B cell (primary cell): ENCODE measurements at regions not wholly inside any gene's neighbourhood (a gene's known extent, or its start where the extent isn't known, plus 50 kb on each side); places are given as distances from the start of the nearest gene placed in this dataset.

ENCODE experiments used
- CTCF ChIP-seq: fragments of 200-600 bp; IDR thresholded peaks from one replicate; pipeline ENCODE4 v1.8.0; 2022; ENCODE audit warnings: antibody characterized with exemption, mild to moderate bottlenecking
- EZH2 ChIP-seq: IDR thresholded peaks from 2 replicates; pipeline ENCODE4 v1.6.1; 2012; ENCODE audit warnings: borderline replicate concordance, low read depth, mild to moderate bottlenecking, moderate library complexity, low read length; ENCODE audit not compliant: insufficient read depth, poor library complexity, severe bottlenecking

- TF ChIP-seq CTCF: no peak
- TF ChIP-seq EZH2: no peak
These were observed 291.2 kb upstream of the LYPLAL1 start for GRCh38 chr1:218882454-218882853.
